ENCODE measurements at regions not wholly inside any gene's neighbourhood (a gene's known extent, or its start where the extent isn't known, plus 50 kb on each side); places are given as distances from the start of the nearest gene placed in this dataset.
"Not testable (repeated sequence)": the region's sequence is repeated elsewhere in the genome, so short reads cannot be mapped to it uniquely, and the experiment has no call there.

DNA sequence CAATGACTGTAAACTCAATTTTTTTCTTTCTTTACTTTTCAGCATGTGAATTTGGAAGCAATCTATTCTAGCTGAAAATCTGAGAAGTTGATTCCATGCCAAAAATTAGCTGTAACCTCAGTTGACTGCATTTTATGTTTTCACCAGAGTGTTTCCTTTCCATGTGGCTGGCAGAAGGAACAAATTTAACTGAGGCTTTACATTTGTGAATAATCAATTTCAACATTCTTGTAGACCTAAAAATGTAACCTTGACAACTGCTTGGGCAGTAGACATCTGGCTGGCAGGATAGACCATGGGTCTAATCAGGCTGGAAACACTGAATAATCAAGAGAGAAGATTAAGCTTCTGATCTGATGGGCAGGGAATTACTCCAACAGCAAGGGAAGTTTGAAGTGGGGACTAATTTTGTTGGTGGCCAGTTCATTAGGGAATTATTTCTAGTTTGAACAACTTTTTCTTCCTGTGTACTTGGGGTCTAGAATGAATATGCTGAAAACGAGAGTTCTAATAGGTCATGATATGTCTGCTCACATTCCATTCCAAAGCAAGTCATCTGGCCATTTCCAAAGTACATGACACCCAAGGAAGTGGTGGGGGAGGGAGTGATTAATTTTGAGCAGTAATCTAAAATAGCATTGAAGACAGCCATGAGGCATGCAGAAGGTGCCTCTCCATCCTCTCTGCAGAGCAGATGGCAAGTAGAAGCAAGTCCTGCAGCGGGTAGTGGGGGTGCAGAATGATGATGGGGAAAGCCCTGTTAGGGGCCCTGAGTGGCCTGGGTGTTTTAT is 68.2 kb downstream of the ATP23 start:
- DNase-seq (ENCODE audit: low read depth): no peak

DNA sequence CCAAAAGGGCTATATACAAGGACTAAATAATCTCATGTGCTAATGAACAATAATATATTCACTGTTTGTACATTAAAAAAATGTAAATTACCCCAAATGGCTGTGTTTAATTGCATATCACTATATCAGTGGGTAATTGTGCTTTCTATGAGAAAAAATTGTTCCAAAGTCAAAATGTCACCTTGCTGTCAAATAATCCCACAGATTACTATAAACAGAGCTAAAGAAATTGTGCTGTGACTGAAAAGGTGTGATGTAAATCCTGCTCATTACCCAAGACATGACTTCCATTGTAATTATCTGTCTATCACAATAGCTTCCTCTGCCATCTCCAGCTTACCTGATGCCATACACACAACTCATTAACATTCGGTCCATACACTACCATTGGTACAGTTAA is 70.3 kb downstream of the ATP23 start:
- no peak for DNase-seq (ENCODE audit: low read depth)

DNA sequence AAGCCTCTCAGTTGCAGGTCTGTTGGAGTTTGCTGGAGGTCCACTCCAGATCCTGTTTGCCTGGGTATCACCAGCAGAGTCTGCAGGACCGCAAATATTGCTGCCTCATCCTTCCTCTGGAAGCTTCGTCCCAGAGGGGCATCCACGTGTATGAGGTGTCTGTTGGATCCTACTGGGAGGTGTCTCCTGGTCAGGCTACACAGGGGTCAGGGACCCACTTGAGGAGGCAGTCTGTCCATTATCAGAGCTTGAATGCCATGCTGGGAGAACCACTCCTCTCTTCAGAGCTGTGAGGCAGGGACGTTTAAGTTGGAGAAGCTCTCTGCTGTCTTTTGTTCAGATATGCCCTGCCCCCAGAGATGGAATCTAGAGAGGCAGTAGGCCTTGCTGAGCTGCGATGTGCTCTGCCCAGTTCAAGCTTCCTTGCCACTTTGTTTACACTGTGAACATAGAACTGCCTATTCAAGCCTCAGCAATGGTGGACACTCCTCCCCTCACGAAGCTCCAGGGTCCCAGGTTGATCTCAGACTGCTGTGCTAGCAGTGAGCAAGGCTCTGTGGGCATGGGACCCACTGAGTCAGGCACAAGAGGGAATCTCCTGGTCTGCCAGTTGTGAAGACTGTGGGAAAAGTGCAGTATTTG is 81.1 kb downstream of the ATP23 start:
- not testable (repeated sequence) for DNase-seq (ENCODE audit: low read depth)

DNA sequence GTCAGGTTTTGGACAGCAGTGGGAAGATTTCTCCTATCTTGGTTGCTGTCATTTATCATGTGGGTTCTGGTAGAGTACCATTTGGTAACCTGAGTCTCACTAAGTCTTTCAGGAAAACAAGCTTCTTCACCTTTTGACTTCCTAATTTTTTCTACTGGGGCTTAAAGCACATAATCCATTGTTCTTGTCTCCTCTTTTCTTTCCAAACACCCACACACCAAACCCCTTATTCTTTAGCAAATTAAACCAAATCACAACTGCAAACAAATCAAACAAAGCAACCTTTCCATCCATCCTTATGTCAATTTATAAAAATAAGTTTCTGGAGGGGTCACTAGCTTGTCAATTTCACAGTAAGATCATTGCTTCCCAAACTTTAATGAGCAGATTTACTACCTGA is 84.1 kb downstream of the ATP23 start:
- no peak for DNase-seq (ENCODE audit: low read depth)

DNA sequence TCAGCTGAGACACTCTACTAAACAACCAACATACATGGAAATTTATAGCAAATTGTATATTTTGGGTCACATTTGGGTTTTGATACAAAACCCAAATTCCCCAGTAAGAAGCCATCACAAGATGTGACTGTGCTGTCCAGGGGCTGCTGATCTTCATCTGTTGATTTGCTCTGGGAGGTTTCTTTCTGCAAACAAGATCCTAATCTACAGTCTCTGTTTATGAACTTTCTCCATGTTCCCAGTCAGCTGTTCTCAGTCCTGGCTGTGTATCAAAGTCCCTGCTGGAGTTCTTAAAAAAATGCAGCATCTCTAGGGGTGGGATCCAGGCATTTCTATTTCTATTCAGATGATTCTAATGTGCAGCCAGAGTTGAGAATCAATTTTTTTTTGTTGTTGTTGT is 85.1 kb downstream of the ATP23 start:
- DNase-seq (ENCODE audit: low read depth): no peak

DNA sequence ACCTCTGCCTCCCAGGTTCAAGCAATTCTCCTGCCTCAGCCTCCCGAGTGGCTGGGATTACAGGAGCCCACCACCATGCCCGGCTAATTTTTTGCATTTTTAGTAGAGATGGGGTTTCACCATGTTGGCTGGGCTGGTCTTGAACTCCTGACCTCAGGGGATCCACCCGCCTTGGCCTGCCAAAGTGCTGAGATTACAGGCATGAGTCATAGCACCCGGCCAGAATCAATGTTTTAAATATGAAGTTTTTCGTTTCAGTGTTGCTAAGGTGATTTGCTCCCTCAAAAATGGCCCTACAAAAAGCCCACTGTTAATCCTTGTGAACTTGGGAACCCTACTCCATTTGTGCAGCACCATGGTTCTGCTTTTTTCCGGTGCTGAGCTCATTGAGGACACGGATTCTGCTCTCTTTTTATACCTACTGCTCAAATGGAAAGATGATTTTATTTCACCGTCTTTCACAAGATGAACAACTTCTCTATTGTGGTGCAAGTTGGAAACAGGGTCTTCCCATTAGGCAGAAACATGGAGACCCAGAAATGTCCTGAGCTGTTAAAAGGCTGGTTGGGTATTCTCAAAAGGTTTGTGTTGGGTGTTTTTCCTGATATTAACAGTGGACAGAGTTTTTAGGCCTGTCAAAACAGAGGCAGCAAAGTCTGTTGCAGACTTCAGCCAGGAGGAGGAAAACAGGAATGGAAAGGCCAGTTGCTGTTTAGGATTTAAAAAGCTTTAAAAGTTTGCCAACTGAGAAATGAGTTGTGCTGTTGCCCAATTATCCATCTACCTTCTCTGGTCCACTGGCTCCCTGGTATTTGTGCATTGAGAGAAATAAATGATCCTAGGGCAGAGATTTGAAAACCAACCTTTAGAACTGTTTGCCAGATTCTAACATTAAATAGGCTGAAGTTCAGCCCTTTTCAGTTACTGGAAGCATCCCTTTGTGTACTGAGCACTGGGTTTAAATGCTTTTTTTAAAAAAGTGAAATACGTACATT is 85.8 kb downstream of the ATP23 start:
- DNase-seq (ENCODE audit: low read depth): no peak

DNA sequence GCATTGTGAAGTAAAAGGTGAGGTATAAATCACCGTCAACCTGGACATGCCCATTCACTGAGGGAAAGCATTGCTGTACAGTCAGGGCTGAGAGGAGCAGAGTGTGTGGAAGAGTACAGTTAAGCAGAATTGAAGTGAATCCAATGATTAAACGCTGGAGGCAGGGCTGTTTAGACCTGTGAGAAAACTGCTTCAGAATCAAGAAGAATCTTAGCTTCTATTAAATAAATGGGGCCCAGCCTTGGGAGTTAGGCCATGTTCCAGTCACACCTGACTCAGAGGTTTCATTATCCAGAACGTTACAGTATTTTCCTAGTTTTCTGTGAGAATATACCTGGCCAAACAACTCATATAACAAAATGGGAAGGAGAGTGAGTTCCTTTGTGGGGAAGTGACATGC is 86.9 kb downstream of the ATP23 start:
- DNase-seq (ENCODE audit: low read depth): no peak

DNA sequence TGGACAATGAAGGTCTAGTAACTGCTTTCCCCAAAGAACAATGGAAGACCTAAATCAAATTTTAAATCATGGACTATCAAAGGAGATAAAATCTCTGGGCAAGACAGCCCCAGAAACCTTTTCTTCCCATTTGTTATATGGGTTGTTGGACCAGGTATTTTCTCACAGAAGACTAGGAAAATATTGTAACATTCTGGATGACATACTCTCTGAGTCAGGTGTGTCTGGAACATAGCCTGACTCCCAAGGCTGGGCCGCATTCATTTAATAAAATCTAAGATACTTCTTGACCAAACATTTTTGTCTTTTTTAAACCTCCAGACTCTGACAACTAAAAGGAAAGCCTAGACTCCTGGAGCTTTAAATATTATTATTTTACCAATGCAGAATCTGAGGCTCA is 87.9 kb downstream of the ATP23 start:
- DNase-seq (ENCODE audit: low read depth): no peak

DNA sequence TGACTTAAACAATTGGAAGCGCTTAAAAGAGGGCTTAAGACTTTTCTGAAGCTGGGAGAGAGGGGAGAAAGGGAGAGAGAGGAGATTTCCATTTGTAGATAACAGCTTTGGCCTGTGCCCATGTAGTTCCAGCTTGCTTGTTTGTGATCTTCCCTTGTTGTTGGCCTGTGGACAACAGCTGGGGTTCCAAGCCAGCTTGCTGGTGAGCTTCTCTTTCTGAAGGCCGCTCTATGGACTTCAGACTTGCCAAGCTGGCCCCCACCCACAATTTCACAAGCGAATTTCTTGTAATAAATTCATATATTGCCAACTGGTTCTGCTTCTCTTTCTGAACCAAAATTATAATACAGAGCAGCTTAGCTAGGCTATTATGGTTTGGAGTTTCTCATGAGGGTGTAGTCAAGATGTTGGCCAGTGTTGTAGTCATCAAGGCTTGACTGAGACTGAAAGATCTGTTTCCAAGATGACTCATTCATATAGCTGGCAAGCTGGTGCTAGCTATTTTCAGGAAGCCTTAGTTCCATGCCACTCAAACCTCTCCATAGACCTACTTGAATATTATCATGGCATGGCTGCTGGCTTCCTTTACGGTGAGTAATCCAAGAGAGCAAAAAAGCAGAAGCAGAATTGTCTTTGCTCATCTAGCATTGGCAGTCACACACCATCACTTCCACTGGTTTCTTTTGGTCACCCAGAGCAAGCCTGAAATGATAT is 89.4 kb downstream of the ATP23 start:
- peak; percentile 82 for DNase-seq (ENCODE audit: low read depth)

DNA sequence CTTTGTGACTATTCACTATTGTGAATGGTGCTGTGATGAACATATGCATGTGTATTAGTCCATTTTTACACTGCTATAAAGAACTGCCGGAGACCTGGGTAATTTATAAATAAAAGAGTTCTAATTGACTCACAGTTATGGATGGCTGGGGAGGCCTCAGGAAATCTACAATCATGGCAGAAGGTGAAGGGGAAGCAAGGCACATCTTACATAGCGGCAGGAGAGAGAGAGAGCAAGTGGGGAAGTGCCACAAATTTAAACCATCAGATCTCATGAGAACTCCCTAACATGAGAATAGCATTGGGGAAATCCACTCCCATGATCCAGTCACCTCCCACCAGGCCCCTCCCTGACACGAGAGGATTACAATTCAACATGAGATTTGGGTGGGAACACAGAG is 90.8 kb downstream of the ATP23 start:
- no peak for DNase-seq (ENCODE audit: low read depth)

DNA sequence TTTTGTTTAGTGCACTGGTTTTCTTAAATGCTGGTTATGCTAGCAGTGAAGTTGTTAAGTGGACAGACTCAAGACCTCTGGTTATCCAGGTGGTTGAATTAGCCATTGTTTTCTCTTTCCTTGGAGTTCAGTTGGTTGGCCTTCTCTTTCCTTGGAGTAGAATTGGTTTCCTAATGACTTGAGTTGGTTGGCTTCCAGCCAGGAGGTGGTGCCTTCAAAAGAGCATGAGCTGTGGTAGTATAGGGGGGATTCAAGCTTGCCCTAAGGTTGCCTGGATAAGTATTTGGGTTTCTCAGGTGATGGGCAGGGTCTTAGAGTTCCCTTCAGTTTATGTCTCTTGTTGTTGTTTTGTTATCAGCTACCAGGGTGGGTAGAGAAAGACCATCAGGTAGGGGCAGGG is 92.5 kb downstream of the ATP23 start:
- no peak for DNase-seq (ENCODE audit: low read depth)

DNA sequence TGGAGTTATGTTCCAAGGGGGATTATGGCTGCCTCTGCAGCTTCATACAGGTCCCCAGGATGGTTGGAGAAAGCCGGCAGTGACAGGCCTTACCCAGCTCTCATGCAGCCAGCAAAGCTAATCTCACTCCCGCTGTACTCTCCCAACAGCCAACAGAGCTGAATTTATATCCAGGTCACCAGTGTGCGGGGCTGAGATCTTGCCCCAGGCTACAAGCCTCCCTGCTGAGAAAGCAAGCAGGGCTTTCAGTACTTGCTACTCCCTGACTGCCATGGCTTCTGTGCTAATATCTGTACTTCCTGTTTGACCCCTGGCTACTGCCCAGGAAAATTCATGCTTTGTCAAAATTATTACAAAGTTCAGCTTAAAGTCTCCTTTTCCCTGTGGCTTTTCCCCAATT is 92.9 kb downstream of the ATP23 start:
- DNase-seq (ENCODE audit: low read depth): peak; percentile 65

DNA sequence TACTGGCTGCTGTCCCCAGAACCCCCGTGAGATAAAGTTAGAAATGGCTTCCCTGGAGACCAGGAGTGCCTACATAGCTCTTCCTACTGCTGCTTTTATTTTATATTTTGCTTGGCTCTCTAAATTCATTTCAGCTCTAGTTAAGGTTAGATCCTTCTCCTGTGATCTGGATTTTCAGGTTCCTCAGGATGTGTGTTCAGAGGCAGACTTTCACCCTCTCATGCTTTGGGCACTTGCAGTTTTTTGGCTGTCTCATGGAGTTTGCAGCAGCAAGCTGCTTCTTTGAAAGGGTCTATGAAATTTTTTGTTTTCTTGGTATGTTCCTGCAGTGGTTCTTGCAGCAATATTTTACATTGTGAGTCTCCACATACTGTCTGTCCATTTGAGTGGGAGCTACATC is 93.3 kb downstream of the ATP23 start:
- DNase-seq (ENCODE audit: low read depth): no peak

DNA sequence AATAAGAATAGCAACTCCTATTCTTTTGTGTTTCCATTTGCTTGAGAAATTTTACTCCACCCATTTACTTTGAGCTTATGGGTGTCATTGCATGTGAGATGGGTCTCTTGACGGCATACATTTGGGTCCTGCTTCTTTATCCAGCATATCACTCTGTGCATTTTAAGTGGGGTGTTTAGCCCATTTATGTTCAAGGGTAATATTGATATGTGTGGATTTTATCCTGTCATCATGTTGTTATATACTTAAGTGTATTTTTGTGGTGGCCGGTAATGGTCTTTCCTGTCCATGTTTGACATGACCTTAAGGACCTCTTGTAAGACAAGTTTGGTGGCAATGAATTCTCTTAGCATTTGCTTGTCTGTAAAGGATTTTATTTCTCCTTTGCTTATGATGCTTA is 100.1 kb downstream of the ATP23 start:
- DNase-seq (ENCODE audit: low read depth): no peak

DNA sequence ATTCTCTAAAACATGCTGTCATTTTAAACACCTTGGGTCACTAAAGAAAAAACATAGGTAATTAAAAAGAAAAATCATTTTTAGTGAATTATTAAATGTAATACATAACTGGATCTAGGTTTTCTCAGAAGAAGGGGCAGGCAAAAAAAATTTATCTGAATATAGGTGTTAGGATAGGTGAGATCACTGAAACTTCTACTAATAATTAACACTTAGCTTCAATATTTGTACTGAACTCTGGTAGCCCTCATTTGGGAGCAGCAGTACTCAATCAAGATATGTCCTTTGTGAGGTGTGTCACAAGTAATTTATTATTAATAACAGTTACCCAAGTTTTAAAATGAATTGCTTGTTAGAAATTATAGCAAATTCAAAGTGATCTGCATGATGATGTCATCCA is 103.6 kb downstream of the ATP23 start:
- no peak for DNase-seq (ENCODE audit: low read depth)

DNA sequence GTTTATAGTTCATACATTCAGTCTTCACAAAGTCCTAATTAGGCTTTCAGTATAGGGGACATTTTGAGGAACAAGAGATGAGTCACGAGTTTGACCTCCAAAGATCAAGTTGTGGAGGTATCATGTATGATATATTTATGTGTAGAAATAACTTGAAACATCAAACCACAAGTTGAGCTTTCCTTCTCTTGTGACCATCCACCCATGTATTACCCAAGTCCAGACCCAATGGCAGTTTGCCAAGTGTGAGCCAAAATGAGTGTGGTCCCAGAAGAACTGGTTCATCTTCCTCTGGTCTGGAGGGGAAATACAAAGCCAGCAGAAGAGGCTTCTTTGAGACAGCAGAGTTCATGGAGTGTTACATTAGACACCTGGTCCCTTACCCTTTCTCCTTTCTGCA is 104.9 kb downstream of the ATP23 start:
- peak; percentile 32 for DNase-seq (ENCODE audit: low read depth)

DNA sequence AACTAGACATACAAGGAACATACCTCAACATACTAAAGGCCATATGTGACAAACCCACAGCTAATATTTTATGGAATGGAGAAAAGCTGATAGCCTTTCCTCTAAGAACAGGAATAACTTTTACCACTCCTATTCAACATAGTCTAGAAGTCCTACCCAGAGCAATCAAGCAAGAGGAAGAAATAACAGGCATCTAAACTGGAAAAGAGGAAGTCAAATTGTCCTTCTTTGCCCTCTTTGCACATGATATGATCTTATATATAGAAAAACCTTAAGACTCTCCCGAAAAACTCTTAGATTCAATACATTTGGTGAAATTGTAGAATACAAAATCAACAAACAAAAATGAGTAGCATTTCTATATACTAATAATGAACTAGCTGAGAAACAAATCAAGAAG is 110.0 kb downstream of the ATP23 start:
- DNase-seq (ENCODE audit: low read depth): no peak

DNA sequence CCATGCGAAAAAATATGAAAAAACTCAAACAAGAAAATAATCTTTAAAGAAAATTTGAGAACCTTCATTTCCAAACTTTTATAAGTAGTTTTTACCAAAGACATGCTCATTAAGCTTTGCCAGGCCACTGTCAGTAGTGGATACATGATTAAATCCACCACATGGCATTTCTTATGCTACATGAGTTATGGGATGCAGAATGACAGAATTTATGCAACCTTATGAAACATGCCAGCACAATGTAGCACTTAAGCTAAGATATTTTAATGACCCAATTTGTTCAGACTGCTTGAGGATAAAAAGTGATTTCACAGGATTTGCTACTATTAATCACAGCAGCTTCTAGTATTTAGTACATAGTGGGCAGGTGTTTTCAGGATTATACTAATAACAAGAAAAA is 123.3 kb downstream of the ATP23 start:
- DNase-seq (ENCODE audit: low read depth): no peak

DNA sequence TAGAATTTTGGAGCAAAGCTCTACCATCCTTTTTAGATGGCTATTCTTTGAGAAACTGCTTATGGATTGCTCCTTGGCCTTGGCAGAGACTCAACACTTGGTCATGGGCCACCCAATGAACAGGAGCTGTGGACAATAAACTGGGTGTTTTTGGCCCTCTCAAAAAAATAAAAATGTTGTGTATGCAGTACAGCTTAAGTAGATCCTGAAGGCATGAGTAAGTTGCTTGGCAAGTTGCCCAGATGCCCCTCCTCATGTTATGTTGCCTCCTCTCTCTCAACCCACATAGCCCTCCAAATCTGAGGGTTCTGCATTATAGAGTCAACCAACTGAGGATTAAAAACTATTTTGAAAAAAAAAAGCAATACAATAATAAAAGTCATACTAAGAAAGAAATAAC is 124.9 kb downstream of the ATP23 start:
- DNase-seq (ENCODE audit: low read depth): peak; percentile 40

DNA sequence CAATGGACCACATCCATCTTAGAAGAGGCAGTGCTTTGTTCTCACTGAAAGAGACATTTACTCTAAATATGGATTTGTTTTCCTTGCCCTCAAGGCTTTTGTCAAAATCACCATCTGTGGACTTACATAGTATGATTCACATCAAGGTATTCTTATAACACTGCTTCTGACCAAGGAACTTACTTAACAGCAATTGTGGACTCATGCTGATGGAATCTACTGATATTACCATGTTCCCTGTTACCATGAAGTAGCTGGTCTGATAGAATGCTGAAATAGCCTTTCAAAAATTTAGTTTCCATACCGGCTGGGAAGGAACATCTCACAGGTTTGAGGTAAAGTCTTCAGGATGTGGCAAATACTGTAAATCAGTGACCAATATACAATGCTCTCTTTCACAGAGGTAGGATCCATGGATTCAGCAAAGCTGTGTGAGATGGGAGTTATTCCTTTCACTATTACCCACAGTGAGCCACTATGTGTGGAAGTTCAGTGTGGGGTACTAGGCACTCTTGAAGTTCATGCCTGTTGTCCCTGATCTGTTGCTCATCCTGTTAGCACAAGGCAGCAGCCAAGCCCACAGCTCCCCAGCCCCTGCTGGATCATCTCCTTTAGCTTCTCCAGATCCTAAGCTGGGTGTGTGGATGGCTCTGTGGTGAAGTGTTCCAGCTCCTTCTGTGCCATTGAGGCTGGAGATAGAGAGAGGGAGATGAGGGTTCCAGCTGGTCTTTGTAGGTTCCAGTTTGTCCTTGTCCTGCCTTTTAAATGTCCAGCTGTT is 126.4 kb downstream of the ATP23 start:
- DNase-seq (ENCODE audit: low read depth): peak; percentile 95

DNA sequence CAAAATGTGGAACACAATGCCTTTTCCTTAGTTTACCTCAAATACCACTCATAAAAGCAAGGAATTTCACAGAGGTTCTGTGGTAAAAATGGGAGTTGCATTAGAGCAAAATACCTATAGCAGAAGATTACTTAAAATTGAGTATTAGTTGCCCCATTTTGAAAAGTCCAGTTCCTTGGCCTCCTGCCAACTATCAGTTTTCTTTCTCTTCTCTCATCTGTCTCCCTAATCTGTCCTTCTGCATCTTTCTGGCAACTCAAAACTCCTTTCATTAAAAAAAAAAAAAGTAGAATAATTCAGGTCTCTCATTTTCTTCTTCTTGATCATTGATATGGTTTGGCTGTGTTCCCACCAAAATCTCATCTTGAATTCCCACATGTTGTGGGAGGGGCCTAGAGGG is 127.3 kb downstream of the ATP23 start:
- no peak for DNase-seq (ENCODE audit: low read depth)

Data from RPMI7951 (cell line).